ENCODE measurements at regions not wholly inside any gene's neighbourhood (a gene's known extent, or its start where the extent isn't known, plus 50 kb on each side); places are given as distances from the start of the nearest gene placed in this dataset.
"Not testable (repeated sequence)": the region's sequence is repeated elsewhere in the genome, so short reads cannot be mapped to it uniquely, and the experiment has no call there.

DNA sequence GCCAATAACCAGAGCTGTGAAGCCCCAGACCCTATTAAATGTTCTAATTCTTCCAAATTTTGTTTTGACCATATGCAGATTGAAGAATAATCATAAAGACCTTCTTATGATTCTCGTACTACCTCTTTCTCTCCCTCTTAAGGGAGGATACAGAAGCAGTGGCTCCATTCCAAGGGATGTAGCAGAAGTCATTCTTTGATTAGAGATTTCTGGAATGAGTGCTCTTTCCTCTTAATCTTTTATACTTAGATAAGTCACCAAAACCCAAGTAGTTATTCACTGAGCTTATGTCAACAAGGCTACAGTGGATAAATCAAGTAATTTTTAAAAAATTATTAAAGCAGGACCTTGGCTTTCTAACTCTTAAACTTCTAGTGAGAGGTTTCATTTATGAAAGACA is 266.0 kb upstream of the STXBP5 start:
- Histone ChIP-seq H3K4me2 (ENCODE audit: insufficient read depth, low read length) (no peak overlapping the region), H3K79me2 (ENCODE audit: insufficient read depth, low read length) (no peaks in the 10 kb centered on the region), H4K20me1 (ENCODE audit: insufficient read depth, low read length) (no peaks in the 10 kb centered on the region), H3K36me3 (ENCODE audit: insufficient read depth, low read length) (no peaks in the 10 kb centered on the region), H3K9me3 (ENCODE audit: insufficient read depth, low read length, severe bottlenecking) (no peaks in the 10 kb centered on the region), H3K27me3 (ENCODE audit: insufficient read depth, low read length, poor library complexity) (no peaks in the 10 kb centered on the region), H3K4me1 (ENCODE audit: insufficient read depth, low read length) (no peaks in the 10 kb centered on the region), H2AFZ (ENCODE audit: low read depth, low read length) (no peak overlapping the region), H3K27ac (ENCODE audit: low read length) (no peak overlapping the region), H3K9ac (ENCODE audit: low read depth, low read length) (no peak overlapping the region), H3K4me3 (ENCODE audit: low read depth in 1 of 2, low read length in 2 of 2) (no peak overlapping the region)
- TF ChIP-seq, protein P1, sequence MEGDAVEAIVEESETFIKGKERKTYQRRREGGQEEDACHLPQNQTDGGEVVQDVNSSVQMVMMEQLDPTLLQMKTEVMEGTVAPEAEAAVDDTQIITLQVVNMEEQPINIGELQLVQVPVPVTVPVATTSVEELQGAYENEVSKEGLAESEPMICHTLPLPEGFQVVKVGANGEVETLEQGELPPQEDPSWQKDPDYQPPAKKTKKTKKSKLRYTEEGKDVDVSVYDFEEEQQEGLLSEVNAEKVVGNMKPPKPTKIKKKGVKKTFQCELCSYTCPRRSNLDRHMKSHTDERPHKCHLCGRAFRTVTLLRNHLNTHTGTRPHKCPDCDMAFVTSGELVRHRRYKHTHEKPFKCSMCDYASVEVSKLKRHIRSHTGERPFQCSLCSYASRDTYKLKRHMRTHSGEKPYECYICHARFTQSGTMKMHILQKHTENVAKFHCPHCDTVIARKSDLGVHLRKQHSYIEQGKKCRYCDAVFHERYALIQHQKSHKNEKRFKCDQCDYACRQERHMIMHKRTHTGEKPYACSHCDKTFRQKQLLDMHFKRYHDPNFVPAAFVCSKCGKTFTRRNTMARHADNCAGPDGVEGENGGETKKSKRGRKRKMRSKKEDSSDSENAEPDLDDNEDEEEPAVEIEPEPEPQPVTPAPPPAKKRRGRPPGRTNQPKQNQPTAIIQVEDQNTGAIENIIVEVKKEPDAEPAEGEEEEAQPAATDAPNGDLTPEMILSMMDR (IDR thresholded peaks at IDR 0.05; ENCODE audit: borderline replicate concordance, extremely low read depth, low read length, poor library complexity, severe bottlenecking): no peak
- no peak for TF ChIP-seq EZH2 (IDR thresholded peaks at IDR 0.05; ENCODE audit: borderline replicate concordance, low read depth, low read length, severe bottlenecking)
- no peak for DNase-seq
- ATAC-seq (ENCODE audit: insufficient read depth, low read depth): no peak

- not testable (repeated sequence) for H3K79me2 ChIP-seq (ENCODE audit: insufficient read depth, low read length); H3K4me2 ChIP-seq (ENCODE audit: insufficient read depth, low read length); H2AFZ ChIP-seq (ENCODE audit: low read depth, low read length); H3K4me1 ChIP-seq (ENCODE audit: insufficient read depth, low read length); H3K27ac ChIP-seq (ENCODE audit: low read length); H3K9ac ChIP-seq (ENCODE audit: low read depth, low read length); H3K27me3 ChIP-seq (ENCODE audit: insufficient read depth, low read length, poor library complexity); H3K36me3 ChIP-seq (ENCODE audit: insufficient read depth, low read length); H3K9me3 ChIP-seq (ENCODE audit: insufficient read depth, low read length, severe bottlenecking); H3K4me3 ChIP-seq (ENCODE audit: low read depth in 1 of 2, low read length in 2 of 2); ATAC-seq (ENCODE audit: insufficient read depth, low read depth); DNase-seq; H4K20me1 ChIP-seq (ENCODE audit: insufficient read depth, low read length)
These were observed 264.8 kb upstream of the STXBP5 start for GRCh38 chr6:146939456-146939855.

GRCh38 chr6:146943664-146944063 is 260.6 kb upstream of the STXBP5 start:
- Histone ChIP-seq H4K20me1 (ENCODE audit: insufficient read depth, low read length) (no peaks in the 10 kb centered on the region), H3K36me3 (ENCODE audit: insufficient read depth, low read length) (no peaks in the 10 kb centered on the region), H3K4me3 (ENCODE audit: low read depth in 1 of 2, low read length in 2 of 2) (no peak overlapping the region), H3K27ac (ENCODE audit: low read length) (no peak overlapping the region), H3K4me2 (ENCODE audit: insufficient read depth, low read length) (no peak overlapping the region), H3K9ac (ENCODE audit: low read depth, low read length) (no peak overlapping the region), H3K79me2 (ENCODE audit: insufficient read depth, low read length) (no peaks in the 10 kb centered on the region), H3K4me1 (ENCODE audit: insufficient read depth, low read length) (no peaks in the 10 kb centered on the region), H3K9me3 (ENCODE audit: insufficient read depth, low read length, severe bottlenecking) (no peaks in the 10 kb centered on the region), H3K27me3 (ENCODE audit: insufficient read depth, low read length, poor library complexity) (no peaks in the 10 kb centered on the region), H2AFZ (ENCODE audit: low read depth, low read length) (no peak overlapping the region)
- ATAC-seq (ENCODE audit: insufficient read depth, low read depth): no peak
- DNase-seq: no peak
- TF ChIP-seq, protein P1 (IDR thresholded peaks at IDR 0.05; ENCODE audit: borderline replicate concordance, extremely low read depth, low read length, poor library complexity, severe bottlenecking): no peak
- no peak for TF ChIP-seq EZH2 (IDR thresholded peaks at IDR 0.05; ENCODE audit: borderline replicate concordance, low read depth, low read length, severe bottlenecking)

GRCh38 chr6:146944077-146944476 is 260.1 kb upstream of the STXBP5 start:
- Histone ChIP-seq H3K4me2 (ENCODE audit: insufficient read depth, low read length) (no peak overlapping the region), H3K9me3 (ENCODE audit: insufficient read depth, low read length, severe bottlenecking) (no peaks in the 10 kb centered on the region), H2AFZ (ENCODE audit: low read depth, low read length) (no peak overlapping the region), H3K27me3 (ENCODE audit: insufficient read depth, low read length, poor library complexity) (no peaks in the 10 kb centered on the region), H4K20me1 (ENCODE audit: insufficient read depth, low read length) (no peaks in the 10 kb centered on the region), H3K9ac (ENCODE audit: low read depth, low read length) (no peak overlapping the region), H3K36me3 (ENCODE audit: insufficient read depth, low read length) (no peaks in the 10 kb centered on the region), H3K4me1 (ENCODE audit: insufficient read depth, low read length) (no peaks in the 10 kb centered on the region), H3K79me2 (ENCODE audit: insufficient read depth, low read length) (no peaks in the 10 kb centered on the region), H3K4me3 (ENCODE audit: low read depth in 1 of 2, low read length in 2 of 2) (no peak overlapping the region), H3K27ac (ENCODE audit: low read length) (no peak overlapping the region)
- ATAC-seq (ENCODE audit: insufficient read depth, low read depth): no peak
- no peak for DNase-seq
- TF ChIP-seq, protein P1 (IDR thresholded peaks at IDR 0.05; ENCODE audit: borderline replicate concordance, extremely low read depth, low read length, poor library complexity, severe bottlenecking): no peak
- TF ChIP-seq EZH2 (IDR thresholded peaks at IDR 0.05; ENCODE audit: borderline replicate concordance, low read depth, low read length, severe bottlenecking): no peak
